Testis (tissue), 2 donors: ENCODE measurements at regions not wholly inside any gene's neighbourhood (a gene's known extent, or its start where the extent isn't known, plus 50 kb on each side); places are given as distances from the start of the nearest gene placed in this dataset.

Experiments used
- DNase-seq: peaks from one replicate; pipeline ENCODE4 v3.0.0-alpha.2; 2019
- H3K27ac ChIP-seq, 2 donors: fragments of 200-600 bp; sonication (generic); one replicate each; pipeline ENCODE4 v1.5.1; 2019
- H3K27me3 ChIP-seq: fragments of 200-600 bp; sonication (generic); one replicate; pipeline ENCODE4 v1.5.1; 2019
- H3K36me3 ChIP-seq: fragments of 200-600 bp; sonication (generic); one replicate; pipeline ENCODE4 v1.5.1; 2017; ENCODE audit warnings: low read depth; ENCODE audit errors: missing control alignments
- H3K4me1 ChIP-seq: fragments of 200-600 bp; sonication (generic); one replicate; pipeline ENCODE4 v1.5.1; 2019
- H3K4me3 ChIP-seq, 2 donors: fragments of 200-600 bp; sonication (generic); one replicate each; pipeline ENCODE4 v1.5.1; 2017 to 2019
- H3K9me3 ChIP-seq: fragments of 200-600 bp; sonication (generic); one replicate; pipeline ENCODE4 v1.5.1; 2017
- CTCF ChIP-seq, 3 experiments: fragments of 450-650 bp in 2 of 3; fragments of 200-600 bp in 1 of 3; sonication (generic) in 1 of 3; IDR thresholded peaks; one replicate each; pipeline ENCODE4 v1.5.1; 2016 to 2019; ENCODE audit warnings: antibody characterized with exemption in 3 of 3, mild to moderate bottlenecking in 2 of 3, moderate library complexity in 1 of 3
- POLR2A ChIP-seq: fragments of 450-650 bp; IDR thresholded peaks from one replicate; pipeline ENCODE4 v1.6.1; 2017; ENCODE audit warnings: antibody characterized with exemption, mild to moderate bottlenecking, moderate library complexity
- WGBS, 2 donors: methylation state at CpG; one replicate each; pipeline ENCODE4 v1.1.5; 2018; 5-methylcytosine and 5-hydroxymethylcytosine counted together
- intact Hi-C: fragments of 100-400 bp; cut with DNase I; formaldehyde crosslinking; loops from one replicate; pipeline ENCODE4 v1.15.1; 2023; ENCODE audit warnings: low total_unique reads

- Histone ChIP-seq H3K27ac (no peak overlapping the region), H3K4me1 (no peaks in the 10 kb centered on the region), H3K27me3 (no peaks in the 10 kb centered on the region), H3K9me3 (no peaks in the 10 kb centered on the region), H3K36me3 (no peaks in the 10 kb centered on the region), H3K4me3 (no peak overlapping the region)
- intact Hi-C loops: no loop called here
- WGBS, 2 donors: 78 to 88% methylated on average over 3 of the region's 3 CpGs
- TF ChIP-seq POLR2A (no peak), CTCF (IDR thresholded peaks at IDR 0.05) (no peak)
- no peak for DNase-seq
These were observed 67.3 kb upstream of the MAL start for GRCh38 chr2:94958245-94958644.

GRCh38 chr2:94960266-94960665, 65.2 kb upstream of the MAL start:
- intact Hi-C loops: no loop called here
- DNase-seq: no peak
- H3K4me1 ChIP-seq: no peaks in the 10 kb centered on the region
- H3K27me3 ChIP-seq: no peaks in the 10 kb centered on the region
- no peak overlapping the region for H3K4me3 ChIP-seq
- H3K36me3 ChIP-seq: no peaks in the 10 kb centered on the region
- H3K9me3 ChIP-seq: no peaks in the 10 kb centered on the region
- TF ChIP-seq POLR2A (no peak), CTCF (IDR thresholded peaks at IDR 0.05) (no peak)
- 60 to 69% methylated on average over 2 of the region's 2 CpGs for WGBS, 2 donors
- no peak overlapping the region for H3K27ac ChIP-seq

DNA sequence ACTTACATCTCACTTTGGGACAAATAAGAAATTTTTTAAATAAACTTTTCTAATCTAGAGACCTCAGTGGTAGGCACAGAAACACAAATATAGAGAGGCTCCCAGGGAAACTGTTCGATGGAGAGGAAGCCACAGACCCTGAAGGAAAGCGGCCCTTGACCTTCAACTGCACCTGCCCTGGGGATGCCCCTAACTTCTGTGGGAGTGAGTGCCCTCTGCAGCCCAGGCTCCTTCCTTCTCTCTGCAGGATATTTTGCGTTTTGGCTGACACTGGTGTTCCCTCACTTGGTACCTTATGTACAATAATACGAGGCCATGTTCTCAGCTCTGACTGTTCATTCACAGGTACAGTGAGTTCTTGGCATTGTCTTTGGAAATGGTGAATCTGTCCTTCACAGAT, 64.8 kb upstream of the MAL start:
- H3K27me3 ChIP-seq: no peaks in the 10 kb centered on the region
- WGBS, 2 donors: 33 to 43% methylated on average over 4 of the region's 4 CpGs

DNA sequence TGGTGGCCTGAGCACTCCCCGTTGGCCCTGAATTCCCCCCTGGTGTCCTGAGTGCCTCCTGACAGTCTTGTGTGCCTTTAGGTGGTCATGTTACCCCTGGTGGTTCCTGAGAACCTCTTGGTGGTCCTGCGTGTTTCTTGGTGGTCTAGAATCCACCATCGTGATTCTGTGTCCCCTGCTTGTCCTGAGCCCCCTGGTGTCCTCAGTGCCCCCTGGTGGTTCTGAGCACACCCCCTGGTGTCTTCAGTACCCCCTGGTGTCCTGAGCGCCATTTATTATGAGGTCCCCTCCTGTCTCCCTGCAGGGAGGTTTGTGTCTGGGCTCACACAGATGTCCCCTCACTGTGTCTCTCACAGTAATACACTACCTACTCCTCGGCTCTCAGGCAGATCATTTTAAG, 61.3 kb upstream of the MAL start:
- TF ChIP-seq CTCF (IDR thresholded peaks at IDR 0.05) (no peak), POLR2A (no peak)
- Histone ChIP-seq H3K27ac (no peak overlapping the region), H3K4me3 (no peak overlapping the region), H3K4me1 (no peaks in the 10 kb centered on the region), H3K36me3 (no peaks in the 10 kb centered on the region), H3K27me3 (no peaks in the 10 kb centered on the region), H3K9me3 (no peaks in the 10 kb centered on the region)
- intact Hi-C loops: no loop called here
- 73% methylated on average over 5 of the region's 5 CpGs for WGBS, 2 donors
- no peak for DNase-seq

More for the DNA sequence above, 64.8 kb upstream of the MAL start:
- Histone ChIP-seq H3K27ac (no peak overlapping the region), H3K4me1 (no peaks in the 10 kb centered on the region), H3K9me3 (no peaks in the 10 kb centered on the region), H3K36me3 (no peaks in the 10 kb centered on the region), H3K4me3 (no peak overlapping the region)
- no peak for DNase-seq
- intact Hi-C loops: no loop called here
- no peak for TF ChIP-seq CTCF (IDR thresholded peaks at IDR 0.05)
- no peak for TF ChIP-seq POLR2A

DNA sequence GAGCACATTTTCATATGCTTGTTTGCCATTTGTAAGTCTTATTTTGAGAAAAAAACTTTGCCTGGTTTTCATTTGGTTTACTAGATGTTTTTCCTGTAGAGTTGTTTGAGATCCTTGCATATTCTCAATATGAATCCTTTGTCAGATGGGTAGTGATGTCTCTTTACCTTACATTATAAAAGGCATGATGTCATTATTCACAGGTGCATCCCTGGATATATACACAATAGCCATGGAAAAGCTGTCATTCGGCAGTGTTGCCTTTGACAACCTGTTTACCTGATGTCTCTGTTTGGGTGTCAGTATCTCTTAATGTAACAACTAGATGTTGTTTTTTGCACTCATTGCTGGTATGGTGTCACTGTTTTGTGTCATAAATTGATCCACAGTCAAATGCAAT, 58.8 kb upstream of the MAL start:
- H3K4me1 ChIP-seq: no peaks in the 10 kb centered on the region
- intact Hi-C loops: no loop called here
- H3K4me3 ChIP-seq: no peak overlapping the region
- no peak for DNase-seq
- H3K9me3 ChIP-seq: no peaks in the 10 kb centered on the region
- no peaks in the 10 kb centered on the region for H3K27me3 ChIP-seq
- TF ChIP-seq POLR2A: no peak
- no peak for TF ChIP-seq CTCF (IDR thresholded peaks at IDR 0.05)
- WGBS, 2 donors: 69 to 83% methylated on average over 1 of the region's 1 CpG
- no peaks in the 10 kb centered on the region for H3K36me3 ChIP-seq
- no peak overlapping the region for H3K27ac ChIP-seq
